GM08714 (cell line): ENCODE measurements at regions not wholly inside any gene's neighbourhood (a gene's known extent, or its start where the extent isn't known, plus 50 kb on each side); places are given as distances from the start of the nearest gene placed in this dataset.
"Not testable (repeated sequence)": the region's sequence is repeated elsewhere in the genome, so short reads cannot be mapped to it uniquely, and the experiment has no call there.

Source experiments
- H3K4me3 ChIP-seq: fragments of 200-500 bp; sonication (Bioruptor generic); 2 replicates; pipeline ENCODE4 v1.5.1; 2014; ENCODE audit warnings: mild to moderate bottlenecking, low read length, inconsistent platforms
- ZNF274 ChIP-seq: IDR thresholded peaks from 2 replicates; pipeline ENCODE4 v1.6.1; 2012; ENCODE audit warnings: mild to moderate bottlenecking, low read depth, low read length

- no peak overlapping the region for H3K4me3 ChIP-seq
- TF ChIP-seq ZNF274 = no peak
Measured at GRCh38 chr1:166390366-166391033, 223.7 kb upstream of the FAM78B start.

DNA sequence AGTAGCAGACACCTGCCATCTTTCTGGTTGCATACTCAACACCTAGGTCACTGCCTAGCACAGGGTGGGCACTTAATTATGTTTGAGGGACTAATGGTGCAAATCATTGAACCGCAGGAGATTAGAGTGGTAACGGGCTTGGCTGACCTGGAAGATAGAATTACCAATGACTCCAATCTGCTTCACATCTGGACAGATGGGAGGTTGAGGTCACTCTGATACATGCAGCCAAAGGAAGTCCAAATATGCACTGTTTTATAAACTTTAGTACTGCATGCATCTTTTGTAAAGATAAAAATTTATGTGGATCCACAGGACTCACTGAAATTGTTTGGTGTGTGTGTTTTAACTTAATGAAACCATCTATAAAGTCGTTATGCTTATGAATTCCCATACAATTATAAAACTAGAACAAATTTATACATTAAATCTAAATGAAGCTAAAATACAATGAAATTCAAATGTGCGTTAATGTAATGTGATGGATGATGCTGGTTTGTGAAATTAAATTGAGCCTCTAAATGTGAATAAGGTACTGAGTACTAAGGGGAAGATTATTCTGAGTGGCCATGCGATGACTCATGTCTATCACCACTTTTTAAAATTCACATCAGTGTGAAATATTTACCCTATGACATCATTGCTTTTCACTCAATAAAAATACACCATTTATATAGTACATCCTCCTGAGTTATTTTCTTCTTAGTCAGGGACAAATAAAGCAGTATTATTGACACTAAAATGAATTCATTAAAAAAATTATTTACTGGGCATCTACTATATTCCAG, 224.7 kb upstream of the FAM78B start:
- no peak overlapping the region for H3K4me3 ChIP-seq
- no peak for TF ChIP-seq ZNF274

DNA sequence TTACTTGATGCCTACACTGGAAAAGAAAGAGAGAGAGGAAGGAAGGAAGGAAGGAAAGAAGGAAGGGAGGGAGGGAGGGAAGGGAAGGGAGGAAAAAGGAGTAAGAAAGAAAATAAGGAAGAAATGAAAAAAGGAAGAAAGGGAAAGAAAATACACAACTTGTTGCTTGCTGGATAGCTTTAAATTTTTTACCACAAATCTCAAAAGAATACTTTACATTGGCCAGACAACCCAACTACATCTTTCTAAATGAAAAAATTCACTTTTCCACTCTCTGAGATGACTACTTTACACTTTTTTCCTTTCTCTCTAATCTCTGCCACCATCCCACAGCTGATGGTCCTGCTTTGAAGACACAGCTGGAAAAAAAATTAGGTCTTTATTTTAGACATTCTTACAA, 228.9 kb upstream of the FAM78B start:
- TF ChIP-seq ZNF274 = no peak

DNA sequence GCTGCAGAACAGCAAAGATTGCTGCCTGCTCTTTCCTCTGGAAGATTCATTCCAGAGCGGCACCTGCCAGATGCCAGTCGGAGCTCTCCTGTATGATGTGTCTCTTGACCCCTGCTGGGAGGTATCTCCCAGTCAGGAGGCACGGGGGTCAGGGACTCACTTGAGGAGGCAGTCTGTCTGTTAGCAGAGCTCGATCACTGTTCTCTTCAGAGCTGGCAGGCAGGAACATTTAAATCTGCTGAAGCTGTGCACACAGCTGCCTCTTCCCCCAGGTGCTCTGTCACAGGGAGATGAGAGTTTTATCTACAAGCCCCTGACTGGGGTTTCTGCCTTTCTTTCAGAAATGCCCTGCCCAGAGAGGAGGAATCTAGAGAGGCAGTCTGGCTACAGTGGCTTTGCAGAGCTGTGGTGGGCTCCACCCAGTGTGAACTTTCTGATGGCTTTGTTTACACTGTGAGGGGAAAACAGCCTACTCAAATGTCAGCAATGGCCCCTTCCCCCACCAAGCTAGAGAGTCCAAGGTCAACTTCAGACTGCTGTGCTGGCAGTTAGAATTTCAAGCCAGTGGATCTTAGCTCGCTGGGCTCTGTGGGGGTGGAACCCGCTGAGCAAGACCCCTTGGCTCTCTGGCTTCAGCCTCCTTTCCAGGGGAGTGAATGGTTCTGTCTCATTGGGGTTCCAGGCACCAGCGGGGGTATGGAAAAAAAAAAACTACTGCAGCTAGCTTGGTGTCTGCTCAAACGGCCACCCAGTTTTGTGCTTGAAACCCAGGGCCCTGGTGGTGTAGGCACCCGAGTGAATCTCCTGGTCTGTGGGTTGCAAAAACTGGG, 242.7 kb upstream of the FAM78B start:
- not testable (repeated sequence) for H3K4me3 ChIP-seq

More for the DNA sequence above, 228.9 kb upstream of the FAM78B start:
- H3K4me3 ChIP-seq = no peak overlapping the region

DNA sequence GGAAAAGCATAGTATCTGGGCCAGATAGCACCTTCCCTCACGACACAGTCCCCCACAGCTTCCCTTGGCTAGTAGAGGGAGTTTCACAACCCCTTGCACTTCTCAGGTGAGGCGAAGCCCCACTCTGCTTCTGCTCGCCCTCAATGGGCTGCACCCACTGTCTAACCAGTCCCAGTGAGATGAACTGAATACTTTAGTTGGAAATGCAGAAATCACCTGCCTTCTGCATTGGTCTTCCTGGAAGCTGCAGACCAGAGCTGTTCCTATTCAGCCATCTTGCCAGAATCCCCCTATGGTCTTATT, 243.2 kb upstream of the FAM78B start:
- no peak for TF ChIP-seq ZNF274

GRCh38 chr1:166416831-166417230, 250.0 kb upstream of the FAM78B start:
- not testable (repeated sequence) for H3K4me3 ChIP-seq

More for the DNA sequence above, 243.2 kb upstream of the FAM78B start:
- H3K4me3 ChIP-seq = no peak overlapping the region

DNA sequence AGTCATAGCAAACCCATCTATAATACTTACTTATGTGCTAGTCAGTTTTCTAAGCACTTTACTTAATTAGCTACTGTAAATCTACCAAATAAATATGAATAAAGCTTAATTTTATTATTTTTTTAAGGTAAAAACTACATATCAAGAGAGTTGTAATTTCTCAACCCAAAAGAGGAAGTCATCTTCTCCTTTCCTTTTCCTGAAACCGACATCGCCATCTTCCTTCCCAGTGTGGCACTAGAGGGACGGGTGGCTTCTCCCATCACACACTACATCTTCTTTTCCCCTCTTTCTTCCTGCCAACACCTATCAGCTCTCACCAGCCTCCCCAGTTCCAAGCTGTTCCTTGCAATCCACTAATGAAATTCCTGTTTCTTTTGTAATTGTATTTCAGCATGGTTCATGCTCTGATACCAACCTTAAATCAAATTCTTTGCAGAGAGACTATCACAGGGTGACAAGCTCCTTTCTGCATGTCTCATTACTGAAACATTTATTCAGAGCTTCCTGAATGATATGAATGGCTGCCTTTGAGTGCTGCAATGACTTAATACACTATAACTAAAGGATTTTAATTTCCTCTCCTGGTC, 251.6 kb upstream of the FAM78B start:
- no peak for TF ChIP-seq ZNF274
- no peak overlapping the region for H3K4me3 ChIP-seq

- not testable (repeated sequence) for H3K4me3 ChIP-seq
Measured at GRCh38 chr1:166422586-166422985, 255.8 kb upstream of the FAM78B start.

- H3K4me3 ChIP-seq = no peak overlapping the region
- no peak for TF ChIP-seq ZNF274
Measured at GRCh38 chr1:166432655-166433054, 265.9 kb upstream of the FAM78B start.

- not testable (repeated sequence) for H3K4me3 ChIP-seq
Measured at GRCh38 chr1:166433404-166434304, 266.9 kb upstream of the FAM78B start.

DNA sequence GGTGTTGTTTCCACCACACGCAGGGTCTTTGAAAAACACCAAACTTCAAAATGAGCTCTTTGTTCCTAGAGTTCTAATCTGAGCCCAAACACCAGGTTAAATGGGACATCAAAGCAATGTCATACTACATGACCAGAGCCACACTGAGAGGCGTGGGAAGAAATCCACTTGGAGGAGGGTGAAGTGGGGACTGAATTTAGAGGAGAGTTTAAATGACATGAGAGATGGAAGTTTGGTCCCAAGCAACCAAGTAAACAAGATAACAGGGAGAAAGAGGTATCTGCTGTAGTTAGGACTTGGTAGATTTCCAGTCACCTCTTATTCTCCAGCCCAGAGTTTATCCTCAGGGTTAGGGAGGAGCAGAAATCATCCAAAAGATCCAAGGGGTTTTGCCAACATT, 290.9 kb upstream of the FAM78B start:
- no peak for TF ChIP-seq ZNF274
- H3K4me3 ChIP-seq = no peak overlapping the region

DNA sequence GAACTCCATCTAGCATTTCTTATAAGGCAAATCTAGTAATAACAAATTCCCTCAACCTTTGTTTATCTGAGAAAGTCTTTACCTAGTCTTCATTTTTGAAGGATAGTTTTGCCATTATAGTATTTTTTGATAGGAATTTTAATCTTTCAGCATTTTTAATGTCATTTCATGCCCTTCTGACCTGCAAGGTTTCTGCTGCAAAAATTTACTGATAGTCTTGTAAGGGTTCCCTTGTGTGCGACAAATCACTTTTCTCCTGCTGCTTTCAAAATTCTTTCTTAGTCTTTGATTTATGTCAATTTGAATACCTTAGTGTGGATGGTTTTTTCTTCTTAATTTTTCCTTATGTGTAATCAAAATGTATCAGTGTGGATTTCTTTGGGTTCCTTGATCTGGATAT, 297.5 kb upstream of the FAM78B start:
- TF ChIP-seq ZNF274 = no peak
- no peak overlapping the region for H3K4me3 ChIP-seq

- TF ChIP-seq ZNF274 = no peak
- H3K4me3 ChIP-seq = no peak overlapping the region
Measured at GRCh38 chr1:166470014-166470413, 303.2 kb upstream of the FAM78B start.

DNA sequence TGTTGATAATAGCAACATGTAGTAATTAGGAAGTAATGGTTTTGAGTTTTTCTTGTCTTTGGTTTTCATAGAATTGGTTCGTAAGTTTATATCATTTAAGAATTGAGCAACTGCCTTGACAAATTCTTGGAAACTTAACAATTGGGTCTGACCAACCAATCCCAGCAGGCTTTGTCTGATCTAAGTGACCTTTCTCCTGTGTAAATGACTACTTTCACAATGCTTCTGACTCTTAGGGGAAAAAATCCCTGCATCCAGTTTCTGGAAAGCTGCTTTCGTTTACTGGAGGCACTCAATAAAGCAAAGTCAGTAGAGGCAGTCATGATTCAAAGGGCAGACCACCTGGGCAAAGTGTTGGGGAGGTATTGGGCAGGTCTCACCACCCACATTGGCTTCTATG, 303.6 kb upstream of the FAM78B start:
- H3K4me3 ChIP-seq = no peak overlapping the region
- TF ChIP-seq ZNF274 = no peak

GRCh38 chr1:166471359-166471758, 304.6 kb upstream of the FAM78B start:
- no peak for TF ChIP-seq ZNF274
- H3K4me3 ChIP-seq = no peak overlapping the region
